HCEC 1CT (cell line): ENCODE measurements at regions not wholly inside any gene's neighbourhood (a gene's known extent, or its start where the extent isn't known, plus 50 kb on each side); places are given as distances from the start of the nearest gene placed in this dataset.
"Not testable (repeated sequence)": the region's sequence is repeated elsewhere in the genome, so short reads cannot be mapped to it uniquely, and the experiment has no call there.

Experiments
- DNase-seq: peaks from one replicate; pipeline ENCODE4 v3.0.0-alpha.2; 2017

DNA sequence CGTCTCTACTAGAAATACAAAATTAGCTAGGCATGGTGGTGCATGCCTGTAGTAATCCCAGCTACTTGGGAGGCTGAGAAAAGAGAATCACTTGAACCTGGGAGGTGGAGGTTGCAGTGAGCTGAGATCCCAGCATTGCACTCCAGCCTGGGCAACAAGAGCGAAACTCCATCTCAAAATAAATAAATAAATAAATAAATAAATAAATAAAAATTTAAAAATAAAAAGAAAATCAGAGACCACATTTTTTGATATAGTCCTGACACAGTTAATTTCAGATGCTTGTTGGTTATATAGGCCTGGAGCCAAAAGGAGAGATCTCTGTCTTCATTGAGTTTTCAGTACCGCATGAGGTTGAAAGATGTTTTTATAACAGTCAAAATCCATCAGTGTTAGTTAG, 388.3 kb downstream of the PRELID2 start:
- not testable (repeated sequence) for DNase-seq

DNA sequence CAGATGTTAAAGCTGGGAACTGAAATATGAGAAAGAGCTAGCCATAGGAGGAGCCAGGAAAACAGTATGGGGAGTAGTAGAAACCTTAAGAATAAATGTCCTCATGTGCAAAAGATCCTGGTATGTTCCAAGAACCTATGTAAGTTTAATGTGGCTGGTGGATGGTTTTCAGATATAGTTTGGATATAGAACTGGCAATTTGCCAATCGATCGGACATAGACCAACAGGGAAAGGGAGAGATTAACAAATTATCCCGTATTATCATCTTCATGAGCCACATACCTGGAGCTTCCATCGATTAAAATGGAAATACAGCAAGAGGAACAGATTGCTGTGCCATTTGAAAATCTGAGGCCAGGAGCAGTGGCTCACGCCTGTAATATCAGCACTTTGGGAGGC, 388.7 kb downstream of the PRELID2 start:
- DNase-seq = no peak

DNA sequence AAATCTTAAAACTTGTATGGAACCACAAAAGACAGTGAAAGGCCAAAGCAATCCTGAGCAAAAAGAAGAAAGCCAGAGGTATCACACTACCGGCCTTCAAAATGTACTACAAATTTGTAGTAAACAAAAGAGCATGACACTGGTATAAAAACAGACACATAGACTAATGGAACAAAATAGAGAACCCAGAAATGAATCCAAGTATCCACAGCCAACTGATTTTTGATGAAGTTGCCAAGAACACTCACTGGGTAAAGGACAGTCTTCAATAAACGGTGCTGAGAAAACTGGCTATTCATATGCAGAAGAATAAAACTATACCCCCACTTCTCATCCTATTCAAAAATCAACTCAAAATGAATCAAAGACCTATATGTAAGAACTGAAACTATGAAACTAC, 390.1 kb downstream of the PRELID2 start:
- DNase-seq = no peak

DNA sequence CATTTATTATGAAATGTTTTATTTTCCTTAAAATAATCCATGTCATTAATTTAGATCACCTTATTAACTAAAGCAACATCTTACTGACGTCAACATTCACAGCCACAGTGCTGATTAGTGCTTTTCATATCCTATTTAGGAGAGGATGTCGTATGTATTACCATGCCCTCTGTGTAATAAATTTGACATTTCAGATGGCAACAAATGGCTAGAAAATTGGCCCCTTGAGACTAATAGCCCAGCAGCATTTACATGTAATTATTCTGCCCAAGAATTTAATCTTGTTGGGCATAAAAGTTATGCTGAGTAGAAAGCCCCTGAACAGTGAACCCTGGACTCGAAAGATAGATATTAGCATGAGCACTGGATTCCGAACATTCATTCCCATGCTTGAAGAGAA, 391.2 kb downstream of the PRELID2 start:
- no peak for DNase-seq

DNA sequence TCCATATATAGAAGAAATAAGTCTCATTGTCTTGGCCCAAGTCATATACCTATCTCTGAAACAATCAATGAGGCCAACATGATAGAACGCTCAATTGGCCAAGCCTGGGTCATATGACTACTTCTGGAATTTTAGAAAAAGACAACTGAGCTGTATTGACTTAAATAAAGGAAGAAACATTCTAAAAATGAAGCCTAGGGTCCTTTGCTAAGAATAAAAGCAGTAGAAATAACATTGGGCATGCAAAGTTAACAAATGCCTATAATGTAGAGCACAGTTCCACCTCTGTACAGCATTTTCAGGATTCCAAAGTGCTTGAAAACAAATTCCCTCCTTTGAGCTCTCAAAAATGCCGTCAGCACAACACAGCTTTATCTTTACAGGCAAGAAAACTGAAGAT, 391.8 kb downstream of the PRELID2 start:
- DNase-seq = no peak

DNA sequence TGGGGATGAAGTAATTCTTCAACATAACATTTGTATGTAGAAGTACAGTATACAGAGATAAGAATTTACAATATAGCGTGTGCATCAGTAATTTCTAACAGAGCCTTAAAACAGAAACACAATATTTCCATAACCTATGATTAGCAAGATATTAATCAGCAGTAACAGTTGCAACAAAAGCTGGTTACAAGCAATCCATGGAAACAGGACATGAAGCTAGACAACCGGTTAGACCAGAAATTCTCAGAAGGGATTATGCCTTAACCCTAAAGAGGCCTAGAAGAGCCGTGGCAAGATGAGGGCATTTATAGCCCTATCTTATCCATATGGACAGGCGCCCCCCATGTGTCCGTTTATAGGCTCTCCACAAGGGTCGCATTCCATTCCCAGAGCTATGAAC, 392.5 kb downstream of the PRELID2 start:
- not testable (repeated sequence) for DNase-seq

DNA sequence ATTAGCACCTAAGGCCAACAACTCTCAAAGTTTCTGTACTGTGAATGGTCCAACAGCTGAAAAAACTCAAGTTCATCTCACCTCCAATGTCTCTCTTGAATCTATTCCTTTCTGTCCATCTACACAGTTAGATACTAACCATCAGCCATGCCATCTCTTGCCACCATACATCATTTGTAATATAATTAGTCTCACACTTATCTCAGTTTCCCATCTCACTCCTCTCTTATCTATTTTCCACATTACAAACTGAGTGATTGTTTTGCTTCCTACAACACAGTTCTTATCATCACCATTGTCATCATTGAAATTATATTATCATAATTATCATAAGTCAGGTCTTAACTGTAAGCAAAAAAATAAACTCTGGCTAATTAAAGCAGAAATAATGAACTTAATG, 393.9 kb downstream of the PRELID2 start:
- DNase-seq = no peak

DNA sequence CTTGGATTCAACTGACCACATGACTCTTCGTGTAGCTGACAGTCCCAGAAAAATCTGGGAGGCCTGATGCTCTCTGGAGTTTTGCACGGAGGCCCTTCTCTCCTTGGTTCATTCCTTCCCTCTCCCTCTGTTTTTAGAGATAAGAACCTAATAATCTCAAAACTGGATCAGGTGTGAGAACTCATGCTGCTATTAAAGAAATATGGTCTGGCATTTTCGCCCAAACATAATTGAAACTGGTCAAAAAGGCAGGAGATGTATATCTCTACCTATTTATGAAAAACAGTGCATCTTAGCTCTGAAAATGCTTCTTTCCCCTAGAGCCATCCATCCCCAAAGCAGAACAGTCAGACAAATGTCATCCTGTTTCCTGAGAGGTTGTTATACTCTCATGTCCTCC, 397.5 kb downstream of the PRELID2 start:
- DNase-seq = no peak

DNA sequence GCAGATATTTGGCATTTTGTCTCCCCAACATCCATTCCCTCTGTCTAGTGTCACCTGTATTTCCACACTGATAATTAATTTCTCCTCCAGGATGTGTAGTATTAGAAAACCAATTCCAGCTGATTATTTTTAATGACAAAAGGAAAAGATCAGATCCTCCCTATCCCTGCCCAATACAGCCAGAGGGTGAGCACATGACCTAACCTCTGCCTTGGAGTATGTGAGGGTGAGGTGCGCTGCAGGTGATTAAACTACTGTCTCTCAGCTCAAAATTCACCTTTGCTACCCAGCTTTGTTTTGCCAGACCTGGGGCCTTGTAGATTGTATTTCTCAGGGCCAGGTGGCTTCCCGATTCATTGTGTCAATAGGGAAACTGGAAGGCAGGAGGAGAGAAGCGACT, 402.1 kb downstream of the PRELID2 start:
- no peak for DNase-seq

DNA sequence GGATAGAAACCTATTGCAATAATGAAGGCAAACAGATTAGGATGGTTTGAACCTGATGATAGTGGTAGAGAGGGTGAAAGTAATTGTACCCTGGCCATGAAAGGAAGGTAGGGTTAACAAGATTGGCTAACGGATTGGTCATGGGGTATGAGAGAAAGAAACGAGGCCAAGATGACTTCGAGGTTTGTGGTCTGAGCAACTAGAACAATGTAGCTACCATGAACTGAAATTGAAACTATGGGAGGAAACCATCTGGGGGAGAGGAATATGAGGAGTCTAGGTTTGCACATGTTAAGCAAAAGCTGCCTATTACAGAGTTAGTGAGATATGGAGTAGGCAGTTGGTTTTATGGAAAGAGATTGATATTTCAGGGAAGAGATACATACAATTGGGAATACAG, 406.0 kb downstream of the PRELID2 start:
- no peak for DNase-seq

DNA sequence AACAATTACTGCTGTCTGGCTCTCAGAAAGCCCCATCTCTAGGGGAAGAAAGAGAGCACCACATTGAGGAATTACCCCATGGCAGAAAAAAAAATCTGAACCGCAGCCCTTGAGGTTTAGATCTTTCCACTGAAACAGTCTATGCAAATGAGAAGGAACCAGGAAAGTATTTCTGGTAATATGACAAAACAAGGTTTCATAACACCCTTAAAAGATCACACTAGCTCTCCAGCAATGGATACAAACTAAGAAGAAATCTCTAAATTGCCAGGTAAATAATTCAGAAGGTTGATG, 427.1 kb downstream of the PRELID2 start:
- no peak for DNase-seq

DNA sequence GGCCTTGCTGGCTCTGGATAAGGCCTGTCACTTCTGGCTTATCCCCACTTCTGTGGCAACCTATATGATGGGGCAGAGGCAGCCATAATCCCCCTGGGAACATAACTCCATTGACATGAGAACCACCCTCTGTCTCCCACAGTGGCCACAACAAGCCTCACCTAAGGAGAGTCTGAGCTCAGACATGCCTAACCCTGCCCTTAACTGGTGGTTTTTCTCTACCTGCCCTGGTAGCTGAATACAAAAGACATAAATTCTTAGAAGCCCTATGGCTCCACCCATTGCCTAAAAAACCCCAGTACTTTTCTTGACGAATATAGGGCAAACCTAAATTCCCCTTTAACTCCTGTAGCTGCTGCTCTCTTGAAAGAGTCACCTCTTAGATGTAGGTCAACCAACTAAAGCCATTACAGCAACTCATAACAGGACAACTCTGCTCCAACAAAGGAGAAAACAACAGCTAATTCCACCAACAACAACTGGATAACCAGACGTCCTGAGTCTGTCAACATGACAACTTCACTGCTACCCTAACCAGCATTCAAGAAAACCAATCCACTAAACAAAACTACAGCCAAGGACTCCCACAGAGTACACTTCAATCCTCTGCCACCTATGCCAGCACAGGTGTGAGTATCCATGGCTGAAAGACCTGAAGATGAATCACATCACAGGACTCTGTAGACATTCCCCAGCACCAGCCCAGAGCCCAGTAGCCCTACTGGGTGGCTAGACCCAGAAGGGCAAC, 427.7 kb downstream of the PRELID2 start:
- DNase-seq = no peak

DNA sequence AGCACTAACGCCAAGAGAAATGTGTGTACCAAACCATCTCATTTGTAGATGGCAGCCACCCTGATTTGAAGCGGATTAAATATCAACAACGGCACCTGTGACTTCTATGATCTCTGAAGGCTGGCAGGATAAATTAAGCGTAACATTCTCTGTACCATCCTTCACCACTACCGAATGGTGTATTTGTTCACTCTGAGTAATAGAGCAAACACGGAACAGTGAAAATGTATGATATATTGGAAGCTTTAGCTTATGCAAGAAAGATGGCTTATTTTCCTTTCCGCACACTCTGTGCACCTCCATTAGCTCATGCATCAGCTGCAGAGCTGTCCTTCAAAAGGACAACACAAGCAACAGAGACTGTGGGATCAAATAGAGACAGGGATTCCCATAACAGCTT, 431.1 kb downstream of the PRELID2 start:
- DNase-seq = no peak

DNA sequence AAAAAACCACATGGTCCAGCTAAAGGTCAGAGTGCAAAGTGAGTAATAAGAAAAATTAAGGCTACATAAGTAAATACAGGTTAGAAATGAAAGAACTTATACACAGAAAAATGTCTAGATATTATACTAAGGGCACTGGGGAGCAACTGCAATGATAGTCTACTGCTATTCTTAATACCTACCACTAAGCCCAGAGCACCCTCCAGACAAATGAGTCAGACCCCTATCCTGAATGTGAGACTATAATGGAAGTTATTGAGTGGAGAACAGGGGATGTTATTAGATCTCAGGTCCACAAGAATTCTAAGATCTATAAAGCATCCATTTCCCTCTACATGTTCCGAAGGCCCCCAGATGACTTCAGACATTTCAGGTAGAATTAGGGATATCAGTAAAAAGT, 438.3 kb downstream of the PRELID2 start:
- DNase-seq = no peak

DNA sequence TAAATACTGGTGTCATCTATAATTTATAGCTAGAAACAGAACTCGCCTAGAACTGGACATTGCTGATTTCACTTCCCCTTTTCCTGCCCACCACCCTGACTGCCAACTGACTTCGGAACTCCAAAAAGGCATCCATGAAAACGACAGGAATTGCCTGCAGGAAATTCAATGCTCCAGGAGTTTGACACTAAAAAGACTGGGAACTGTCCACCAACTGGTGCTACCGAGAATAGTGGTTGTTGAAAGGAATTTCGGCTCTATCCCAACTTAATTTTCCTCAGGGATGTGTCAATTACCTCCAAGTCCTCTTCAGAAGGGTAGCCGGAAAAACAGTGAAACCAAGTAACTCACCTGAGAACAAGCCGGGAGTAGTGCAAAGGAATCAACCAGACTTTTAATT, 440.0 kb downstream of the PRELID2 start:
- not testable (repeated sequence) for DNase-seq

DNA sequence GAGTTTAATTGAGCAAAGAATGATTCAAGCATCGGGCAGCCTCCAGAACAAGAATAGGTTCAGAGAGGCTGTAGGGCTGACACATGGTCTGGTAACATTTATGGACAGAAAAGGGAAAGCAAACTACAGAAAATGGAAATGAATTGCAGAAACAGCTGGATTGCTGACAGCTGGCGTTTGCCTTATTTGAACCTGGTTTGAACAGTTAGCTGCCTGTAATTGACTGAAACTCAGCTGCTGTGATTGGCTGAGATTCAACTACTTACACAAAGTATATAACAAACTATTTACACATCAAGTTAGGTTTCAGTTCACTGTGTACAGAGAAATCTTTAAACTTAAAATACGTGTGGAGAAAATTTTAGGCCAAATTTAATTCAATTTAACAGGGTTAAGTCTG, 441.7 kb downstream of the PRELID2 start:
- DNase-seq = no peak

DNA sequence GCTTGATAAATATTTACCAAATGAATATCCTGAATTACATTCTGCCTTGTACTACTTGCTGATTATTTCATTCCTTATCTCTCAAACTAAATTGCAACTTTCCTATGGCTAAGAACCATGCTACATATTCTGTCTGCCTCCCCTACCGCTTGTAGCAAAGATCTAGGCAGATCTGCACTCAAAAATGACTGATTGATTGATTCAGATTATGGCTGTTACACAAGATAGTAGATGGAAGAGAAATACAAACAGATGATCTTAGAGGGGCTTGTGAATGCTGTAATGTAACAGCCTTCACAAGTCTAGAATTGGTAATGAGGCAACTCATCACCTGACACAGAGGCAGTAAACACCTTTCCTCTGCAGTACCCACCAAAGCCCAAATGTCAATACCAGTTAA, 446.1 kb downstream of the PRELID2 start:
- DNase-seq = no peak

DNA sequence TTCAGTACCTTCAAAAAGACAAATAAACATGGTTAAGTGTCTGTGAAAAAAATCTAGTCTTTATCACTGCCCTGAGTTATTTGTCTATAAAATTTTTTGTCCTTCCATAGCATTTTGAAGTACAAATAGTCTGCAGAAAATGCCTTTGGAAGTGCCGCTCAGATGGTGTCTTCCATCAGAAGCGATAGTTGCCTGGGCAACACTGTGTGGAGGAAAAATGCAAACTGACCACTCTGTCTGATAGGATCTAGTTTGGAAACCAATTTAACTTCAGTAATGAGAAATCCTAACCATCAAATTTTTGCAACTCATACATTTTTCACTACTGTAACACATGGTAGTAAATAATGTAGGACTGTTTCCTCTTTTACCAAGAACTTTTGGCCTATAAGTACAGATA, 449.9 kb downstream of the PRELID2 start:
- DNase-seq = no peak

DNA sequence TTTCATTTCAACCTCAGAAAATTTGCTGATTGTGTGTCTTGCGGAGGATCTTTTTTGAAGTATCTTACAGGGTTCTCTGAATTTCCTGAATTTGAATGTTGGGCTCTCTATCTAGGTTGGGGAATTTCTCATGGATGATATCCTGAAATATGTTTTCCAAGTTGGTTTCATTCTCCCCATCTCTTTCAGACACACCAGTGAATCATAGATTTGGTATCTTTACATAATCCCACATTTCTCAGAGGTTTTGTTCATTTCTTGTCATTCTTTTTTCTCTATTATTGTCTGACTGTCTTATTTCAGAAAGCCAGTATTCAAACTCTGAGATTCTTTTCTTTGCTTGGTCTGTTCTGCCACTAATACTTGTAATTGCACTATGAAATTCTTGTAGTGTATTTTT, 456.9 kb downstream of the PRELID2 start:
- DNase-seq = no peak

DNA sequence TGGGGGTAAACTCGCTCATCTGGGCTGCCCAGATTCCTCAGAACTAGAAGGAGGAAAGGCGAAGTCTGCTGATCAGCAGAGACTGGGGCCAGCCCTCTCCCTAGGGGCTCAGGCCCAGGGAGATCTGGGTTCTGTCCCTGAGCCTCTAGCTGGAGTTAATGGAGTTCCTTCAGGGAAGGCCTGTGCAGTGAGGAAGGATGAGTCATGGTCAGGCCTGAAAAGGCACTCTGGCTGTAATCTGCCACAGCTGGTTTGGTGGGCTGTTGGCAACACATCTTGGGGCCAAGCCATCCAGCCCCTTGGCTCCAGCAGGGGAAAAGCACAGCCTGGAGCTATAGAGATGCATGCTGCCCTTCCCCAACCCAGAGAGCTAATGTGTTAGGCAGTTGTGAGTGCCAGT, 459.6 kb downstream of the PRELID2 start:
- DNase-seq = no peak

DNA sequence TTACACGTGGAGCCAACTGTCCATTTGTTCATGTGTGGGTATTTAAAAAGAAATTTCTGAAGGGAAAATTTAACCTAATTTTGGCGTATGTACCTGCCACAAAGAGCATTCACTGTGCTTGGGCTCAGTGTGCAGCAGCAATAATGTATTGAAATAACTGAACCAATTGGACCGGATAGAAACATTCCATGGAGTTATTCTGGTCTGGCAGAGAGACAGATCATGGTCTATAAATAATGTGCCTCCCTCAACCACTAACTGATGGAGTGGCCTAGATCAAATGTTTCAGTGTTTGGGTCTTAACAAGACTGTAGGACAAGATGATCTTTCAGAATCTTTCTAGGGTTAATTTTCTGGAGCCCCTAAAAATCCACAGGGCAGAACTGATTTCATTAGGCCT, 469.7 kb downstream of the PRELID2 start:
- DNase-seq = no peak

DNA sequence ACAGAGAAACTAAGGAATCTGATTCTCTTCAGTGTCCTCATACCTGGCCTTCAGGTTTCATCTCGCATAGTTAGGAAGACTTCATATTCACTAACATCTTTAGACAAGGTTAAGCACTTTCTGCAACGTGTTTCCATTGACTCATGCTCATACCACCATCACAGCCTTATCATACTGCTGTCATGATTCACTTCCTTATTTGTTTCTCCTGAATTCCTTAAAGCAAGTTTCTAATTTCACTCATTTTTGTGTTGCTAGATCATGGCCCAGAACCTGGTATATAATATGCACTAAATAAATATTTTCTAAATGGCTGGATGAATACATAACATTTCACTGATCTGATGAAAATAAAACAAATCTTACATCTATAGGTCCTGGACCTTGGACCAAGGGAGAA, 472.9 kb downstream of the PRELID2 start:
- peak; percentile 95 for DNase-seq

DNA sequence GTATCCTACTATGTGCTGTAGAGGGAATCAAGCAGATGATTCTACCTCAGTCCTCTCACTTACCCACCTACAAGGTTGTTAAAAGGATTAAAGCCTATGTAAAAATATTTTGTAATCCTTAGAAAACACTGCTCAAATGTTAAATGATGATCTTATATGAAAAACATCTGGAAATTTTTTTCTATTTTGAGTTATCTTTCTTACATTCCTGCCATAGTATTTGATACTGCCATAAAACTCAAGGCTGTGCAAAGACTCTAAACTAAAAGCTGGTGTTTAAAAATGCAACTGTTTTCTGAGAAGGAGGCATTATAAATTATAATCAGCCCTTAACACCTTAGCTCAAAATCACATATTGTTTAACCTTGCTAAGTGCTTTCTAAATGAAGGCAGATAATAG, 474.2 kb downstream of the PRELID2 start:
- DNase-seq = peak; percentile 37

DNA sequence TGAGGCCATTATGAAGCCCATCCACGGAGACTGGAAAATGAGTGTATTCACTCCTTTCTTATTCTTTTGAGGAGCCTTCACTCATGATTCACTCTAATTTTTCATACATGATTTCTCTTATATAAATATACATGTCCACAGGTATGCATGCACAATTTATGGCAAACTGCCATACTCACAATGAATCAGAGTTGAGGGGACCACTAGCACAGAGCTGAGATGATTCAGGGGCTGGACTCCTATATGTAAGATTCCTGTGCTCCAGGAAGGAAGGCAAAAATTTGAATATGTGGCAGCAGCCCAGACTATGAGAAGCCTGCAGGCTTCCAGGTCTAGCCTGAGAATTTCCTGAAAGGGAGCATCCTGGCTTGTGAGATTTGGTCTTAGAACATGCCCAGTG, 484.6 kb downstream of the PRELID2 start:
- peak; percentile 67 for DNase-seq

DNA sequence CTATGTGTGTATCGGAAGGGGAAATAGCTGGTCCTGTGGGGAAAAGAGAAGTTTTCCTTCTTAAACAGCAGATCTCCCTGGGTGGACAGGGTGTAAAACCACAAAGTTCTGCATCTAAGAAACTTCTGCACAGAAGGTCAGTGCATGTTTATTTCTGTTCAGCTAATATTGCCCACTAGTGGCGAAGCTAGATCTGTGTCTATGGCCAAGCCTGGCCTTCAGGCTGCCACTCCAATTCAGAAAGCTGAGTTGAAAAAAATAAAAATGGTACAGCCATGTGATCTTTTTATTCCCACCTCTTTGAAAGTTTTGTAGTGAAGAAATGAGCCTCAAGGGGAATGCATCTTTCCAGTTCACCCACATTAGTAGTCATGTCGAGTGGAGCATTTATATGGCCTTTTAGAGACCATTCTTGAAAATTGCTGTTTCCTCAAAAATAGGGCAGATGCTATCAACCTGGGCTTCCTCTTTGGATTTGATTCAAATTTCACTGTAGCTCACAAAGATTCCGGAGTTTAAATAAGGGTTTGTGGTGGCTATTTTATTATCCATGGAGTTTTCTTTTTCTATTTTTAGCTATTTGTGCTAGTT, 488.0 kb downstream of the PRELID2 start:
- peak; percentile 69 for DNase-seq
